ENCODE measurements at regions not wholly inside any gene's neighbourhood (a gene's known extent, or its start where the extent isn't known, plus 50 kb on each side); places are given as distances from the start of the nearest gene placed in this dataset.

- Histone ChIP-seq H3K4me1 (ENCODE audit: control insufficient read depth, insufficient read depth, low read length) (no peaks in the 10 kb centered on the region), H3K27ac (ENCODE audit: low read length) (no peak overlapping the region), H3K27me3 (ENCODE audit: control insufficient read depth, insufficient read depth, low read length) (peaks cover 3% of the 10 kb centered on the region), H3K36me3 (ENCODE audit: control insufficient read depth, insufficient read depth, low read length) (no peaks in the 10 kb centered on the region), H3K4me3 (ENCODE audit: low read length) (no peak overlapping the region), H3K9me3 (ENCODE audit: control insufficient read depth, insufficient read depth, low read length) (no peaks in the 10 kb centered on the region)
- Mint-ChIP-seq H3K36me3 (no peaks in the 10 kb centered on the region), H3K27ac (no peak overlapping the region), H3K9me3 (no peaks in the 10 kb centered on the region), H3K4me1 (peaks cover 10 to 11% of the 10 kb centered on the region in 2 donors), H3K4me3 (no peak overlapping the region), H3K27me3 (ENCODE audit: low read depth in 2 of 2) (peaks cover 8 to 9% of the 10 kb centered on the region in 2 donors)
- ATAC-seq: no peak
- WGBS (ENCODE audit: insufficient coverage): 100% methylated on average over 1 of the region's 1 CpG
- DNase-seq: no peak
- intact Hi-C loops (cut with micrococcal nuclease): no loop called here
- no peak for TF ChIP-seq CTCF (IDR thresholded peaks at IDR 0.05)
Measured at GRCh38 chr1:194227161-194227560, 1040.7 kb upstream of the B3GALT2 start.

- no CpG with 5 or more reads among the region's 2 CpGs for WGBS (ENCODE audit: insufficient coverage)
- Histone ChIP-seq H3K4me1 (ENCODE audit: control insufficient read depth, insufficient read depth, low read length) (no peaks in the 10 kb centered on the region), H3K27ac (ENCODE audit: low read length) (no peak overlapping the region), H3K36me3 (ENCODE audit: control insufficient read depth, insufficient read depth, low read length) (no peaks in the 10 kb centered on the region), H3K9me3 (ENCODE audit: control insufficient read depth, insufficient read depth, low read length) (no peaks in the 10 kb centered on the region), H3K27me3 (ENCODE audit: control insufficient read depth, insufficient read depth, low read length) (peaks cover 3% of the 10 kb centered on the region), H3K4me3 (ENCODE audit: low read length) (no peak overlapping the region)
- Mint-ChIP-seq H3K27ac (no peak overlapping the region), H3K9me3 (no peaks in the 10 kb centered on the region), H3K27me3 (ENCODE audit: low read depth in 2 of 2) (peaks cover 8 to 9% of the 10 kb centered on the region in 2 donors), H3K4me3 (no peak overlapping the region), H3K4me1 (peaks cover 10 to 11% of the 10 kb centered on the region in 2 donors), H3K36me3 (no peaks in the 10 kb centered on the region)
- intact Hi-C loops (cut with micrococcal nuclease): no loop called here
- TF ChIP-seq CTCF (IDR thresholded peaks at IDR 0.05): no peak
- DNase-seq (peak in 1 of 2 donors; percentile 49), ATAC-seq (peak in 2 of 3 donors; percentile 69 to 83)
Measured at GRCh38 chr1:194225821-194226220, 1039.4 kb upstream of the B3GALT2 start.

- no CpG with 5 or more reads among the region's 1 CpG for WGBS (ENCODE audit: insufficient coverage)
- Mint-ChIP-seq H3K27ac (no peak overlapping the region), H3K27me3 (ENCODE audit: low read depth in 2 of 2) (peaks cover 8 to 9% of the 10 kb centered on the region in 2 donors), H3K4me3 (no peak overlapping the region), H3K36me3 (no peaks in the 10 kb centered on the region), H3K9me3 (peaks cover 2 to 5% of the 10 kb centered on the region in 2 donors), H3K4me1 (peaks cover 10 to 11% of the 10 kb centered on the region in 2 donors)
- H3K27me3 ChIP-seq (ENCODE audit: control insufficient read depth, insufficient read depth, low read length): peaks cover 3% of the 10 kb centered on the region
- TF ChIP-seq CTCF (IDR thresholded peaks at IDR 0.05): no peak
- intact Hi-C loops (cut with micrococcal nuclease): no loop called here
- H3K9me3 ChIP-seq (ENCODE audit: control insufficient read depth, insufficient read depth, low read length): no peaks in the 10 kb centered on the region
- ATAC-seq (no peak), DNase-seq (no peak)
- H3K27ac ChIP-seq (ENCODE audit: low read length): no peak overlapping the region
- H3K4me1 ChIP-seq (ENCODE audit: control insufficient read depth, insufficient read depth, low read length): no peaks in the 10 kb centered on the region
- no peak overlapping the region for H3K4me3 ChIP-seq (ENCODE audit: low read length)
- no peaks in the 10 kb centered on the region for H3K36me3 ChIP-seq (ENCODE audit: control insufficient read depth, insufficient read depth, low read length)
Measured at GRCh38 chr1:194223596-194223995, 1037.2 kb upstream of the B3GALT2 start.

- H3K4me1 ChIP-seq (ENCODE audit: control insufficient read depth, insufficient read depth, low read length): no peaks in the 10 kb centered on the region
- H3K9me3 ChIP-seq (ENCODE audit: control insufficient read depth, insufficient read depth, low read length): no peaks in the 10 kb centered on the region
- H3K9me3 Mint-ChIP-seq: peaks cover 2 to 5% of the 10 kb centered on the region in 2 donors
- no peak for DNase-seq
- H3K36me3 Mint-ChIP-seq: no peaks in the 10 kb centered on the region
- no peak overlapping the region for H3K27ac ChIP-seq (ENCODE audit: low read length)
- ATAC-seq: no peak
- no peaks in the 10 kb centered on the region for H3K27me3 ChIP-seq (ENCODE audit: control insufficient read depth, insufficient read depth, low read length)
- no peak overlapping the region for H3K27ac Mint-ChIP-seq
- no peak overlapping the region for H3K4me3 ChIP-seq (ENCODE audit: low read length)
- TF ChIP-seq CTCF (IDR thresholded peaks at IDR 0.05): no peak
- WGBS (ENCODE audit: insufficient coverage): no CpG with 5 or more reads among the region's 1 CpG
- no peaks in the 10 kb centered on the region for H3K4me1 Mint-ChIP-seq
- no peaks in the 10 kb centered on the region for H3K36me3 ChIP-seq (ENCODE audit: control insufficient read depth, insufficient read depth, low read length)
- no peak overlapping the region for H3K4me3 Mint-ChIP-seq
- intact Hi-C loops (cut with micrococcal nuclease): no loop called here
- no peaks in the 10 kb centered on the region for H3K27me3 Mint-ChIP-seq (ENCODE audit: low read depth in 2 of 2)
Measured at GRCh38 chr1:194215448-194215847, 1029.0 kb upstream of the B3GALT2 start.

Data from natural killer cell (primary cell).